Hepatocyte (in vitro differentiated cells): ENCODE measurements at regions not wholly inside any gene's neighbourhood (a gene's known extent, or its start where the extent isn't known, plus 50 kb on each side); places are given as distances from the start of the nearest gene placed in this dataset.
"Not testable (repeated sequence)": the region's sequence is repeated elsewhere in the genome, so short reads cannot be mapped to it uniquely, and the experiment has no call there.

Experiments
- DNase-seq: peaks from one replicate; pipeline ENCODE4 v3.0.0-alpha.2; 2016; ENCODE audit warnings: low spot score
- H2AFZ ChIP-seq: fragments of 200-600 bp; sonication (generic); 2 replicates; pipeline ENCODE4 v1.6.0; 2016; ENCODE audit warnings: antibody characterized with exemption, mild to moderate bottlenecking
- H3K27ac ChIP-seq: fragments of 200-600 bp; sonication (generic); 2 replicates; pipeline ENCODE4 v1.5.1; 2016; ENCODE audit warnings: mild to moderate bottlenecking
- H3K27me3 ChIP-seq: fragments of 200-600 bp; sonication (generic); 2 replicates; pipeline ENCODE4 v1.6.1; 2016
- H3K36me3 ChIP-seq: fragments of 200-600 bp; sonication (generic); replicated peaks from 2 replicates; pipeline ENCODE4 v1.5.1; 2016; ENCODE audit warnings: low read depth; ENCODE audit not compliant: insufficient read depth
- H3K4me1 ChIP-seq: fragments of 200-600 bp; sonication (generic); 2 replicates; pipeline ENCODE4 v1.5.1; 2016; ENCODE audit warnings: mild to moderate bottlenecking, moderate library complexity; ENCODE audit not compliant: insufficient read depth
- H3K4me2 ChIP-seq: fragments of 200-600 bp; sonication (generic); 2 replicates; pipeline ENCODE4 v1.6.0; 2016
- H3K4me3 ChIP-seq: fragments of 200-600 bp; sonication (generic); 2 replicates; pipeline ENCODE4 v1.5.1; 2016; ENCODE audit warnings: mild to moderate bottlenecking
- H3K79me2 ChIP-seq: fragments of 200-600 bp; sonication (generic); 2 replicates; pipeline ENCODE4 v1.6.0; 2017; ENCODE audit warnings: mild to moderate bottlenecking
- H3K9me2 ChIP-seq: fragments of 200-600 bp; sonication (generic); replicated peaks from 2 replicates; pipeline ENCODE4 v1.6.0; 2017; ENCODE audit warnings: mild to moderate bottlenecking; ENCODE audit not compliant: insufficient read depth
- H3K9me3 ChIP-seq: fragments of 200-600 bp; sonication (generic); 2 replicates; pipeline ENCODE4 v1.5.1; 2016; ENCODE audit warnings: low read depth, mild to moderate bottlenecking
- H4K20me1 ChIP-seq: fragments of 200-600 bp; sonication (generic); 2 replicates; pipeline ENCODE4 v1.6.0; 2016; ENCODE audit warnings: mild to moderate bottlenecking; ENCODE audit not compliant: insufficient read depth, poor library complexity, severe bottlenecking
- EZH2 ChIP-seq: fragments of 200-600 bp; sonication (generic); IDR thresholded peaks from 2 replicates; pipeline ENCODE4 v1.6.1; 2016; ENCODE audit warnings: antibody characterized with exemption, mild to moderate bottlenecking, borderline replicate concordance
- EZH2phosphoT487 ChIP-seq: fragments of 200-600 bp; sonication (generic); IDR thresholded peaks from one replicate; pipeline ENCODE4 v1.6.1; 2018; ENCODE audit warnings: antibody characterized with exemption, mild to moderate bottlenecking, low read depth, moderate library complexity; ENCODE audit not compliant: unreplicated experiment, severe bottlenecking
- WGBS: methylation state at CpG from one replicate; pipeline ENCODE4 v1.1.6; 2016; ENCODE audit warnings: low lambda C conversion rate; ENCODE audit errors: missing lambda C conversion rate; 5-methylcytosine and 5-hydroxymethylcytosine counted together
- TF ChIP-seq, protein P1 (sequence below): fragments of 200-600 bp; sonication (generic); IDR thresholded peaks from 2 replicates; pipeline ENCODE4 v1.5.1; 2016; ENCODE audit warnings: antibody characterized with exemption, mild to moderate bottlenecking; ENCODE audit not compliant: poor library complexity

DNA sequence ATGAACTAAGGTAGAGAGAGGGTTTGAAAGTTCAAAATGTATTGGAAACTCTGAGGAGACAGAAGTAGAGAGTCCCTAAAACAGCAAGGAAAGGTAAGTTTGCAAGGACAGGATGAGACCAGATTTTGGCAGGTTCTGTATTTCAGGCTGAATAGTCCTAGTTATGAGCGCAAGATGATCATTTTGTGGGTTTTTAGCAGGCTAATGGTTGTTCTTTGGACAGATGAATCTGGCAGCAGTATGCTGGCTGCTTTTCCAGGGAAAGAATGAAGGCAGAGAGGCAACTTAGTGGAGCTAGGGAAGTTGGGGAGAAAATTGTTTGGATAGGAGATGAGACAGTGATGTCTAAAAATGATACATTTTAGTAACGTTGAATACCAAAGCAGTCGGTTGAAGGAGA lies 243.5 kb upstream of the NRIP1 start:
- no peak overlapping the region for H2AFZ ChIP-seq
- no peaks in the 10 kb centered on the region for H3K79me2 ChIP-seq
- H3K27me3 ChIP-seq = no peaks in the 10 kb centered on the region

DNA sequence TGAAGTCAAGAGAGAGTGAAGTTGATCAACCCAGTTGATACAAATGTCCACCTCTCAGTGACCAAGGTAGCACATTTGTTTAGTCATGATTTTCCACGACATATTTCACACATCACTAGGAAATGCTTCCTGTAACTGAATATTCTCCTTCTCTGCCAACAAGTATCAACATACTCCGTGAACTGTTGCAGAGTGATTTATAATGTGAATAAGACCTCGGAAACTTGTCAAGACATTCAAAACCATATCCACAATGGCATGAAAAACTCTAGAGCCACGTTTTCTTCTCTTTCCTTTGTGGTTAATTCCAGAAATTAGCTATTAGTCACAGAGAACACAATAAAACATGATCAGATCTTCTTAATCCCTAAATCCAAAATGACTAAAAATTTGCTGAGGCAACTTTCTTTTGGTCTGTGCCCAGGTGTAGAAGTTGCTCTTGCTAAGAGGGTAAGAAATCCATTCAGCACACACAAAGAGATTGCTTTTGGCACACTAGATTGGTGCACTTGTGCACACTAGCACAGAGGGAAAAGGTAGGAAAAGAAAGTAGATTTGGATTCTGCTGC lies 244.3 kb upstream of the NRIP1 start:
- Histone ChIP-seq H3K36me3 (no peaks in the 10 kb centered on the region), H3K4me1 (no peaks in the 10 kb centered on the region), H3K79me2 (no peaks in the 10 kb centered on the region), H3K9me2 (no peaks in the 10 kb centered on the region), H3K9me3 (no peaks in the 10 kb centered on the region), H2AFZ (no peak overlapping the region), H3K4me2 (no peak overlapping the region), H3K27ac (no peak overlapping the region), H3K27me3 (no peaks in the 10 kb centered on the region), H4K20me1 (no peaks in the 10 kb centered on the region), H3K4me3 (no peak overlapping the region)
- TF ChIP-seq, protein P1, sequence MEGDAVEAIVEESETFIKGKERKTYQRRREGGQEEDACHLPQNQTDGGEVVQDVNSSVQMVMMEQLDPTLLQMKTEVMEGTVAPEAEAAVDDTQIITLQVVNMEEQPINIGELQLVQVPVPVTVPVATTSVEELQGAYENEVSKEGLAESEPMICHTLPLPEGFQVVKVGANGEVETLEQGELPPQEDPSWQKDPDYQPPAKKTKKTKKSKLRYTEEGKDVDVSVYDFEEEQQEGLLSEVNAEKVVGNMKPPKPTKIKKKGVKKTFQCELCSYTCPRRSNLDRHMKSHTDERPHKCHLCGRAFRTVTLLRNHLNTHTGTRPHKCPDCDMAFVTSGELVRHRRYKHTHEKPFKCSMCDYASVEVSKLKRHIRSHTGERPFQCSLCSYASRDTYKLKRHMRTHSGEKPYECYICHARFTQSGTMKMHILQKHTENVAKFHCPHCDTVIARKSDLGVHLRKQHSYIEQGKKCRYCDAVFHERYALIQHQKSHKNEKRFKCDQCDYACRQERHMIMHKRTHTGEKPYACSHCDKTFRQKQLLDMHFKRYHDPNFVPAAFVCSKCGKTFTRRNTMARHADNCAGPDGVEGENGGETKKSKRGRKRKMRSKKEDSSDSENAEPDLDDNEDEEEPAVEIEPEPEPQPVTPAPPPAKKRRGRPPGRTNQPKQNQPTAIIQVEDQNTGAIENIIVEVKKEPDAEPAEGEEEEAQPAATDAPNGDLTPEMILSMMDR = no peak
- TF ChIP-seq EZH2 (no peak), EZH2phosphoT487 (no peak)
- 84% methylated on average over 4 of the region's 4 CpGs for WGBS
- DNase-seq = no peak

More for the DNA sequence above, 243.5 kb upstream of the NRIP1 start:
- 95% methylated on average over 3 of the region's 3 CpGs for WGBS
- Histone ChIP-seq H3K4me3 (no peak overlapping the region), H3K36me3 (no peaks in the 10 kb centered on the region), H3K9me3 (no peaks in the 10 kb centered on the region), H3K4me2 (no peak overlapping the region), H3K27ac (no peak overlapping the region), H3K4me1 (no peaks in the 10 kb centered on the region), H3K9me2 (no peaks in the 10 kb centered on the region), H4K20me1 (no peaks in the 10 kb centered on the region)
- DNase-seq = no peak
- TF ChIP-seq EZH2 = no peak
- no peak for TF ChIP-seq EZH2phosphoT487
- TF ChIP-seq, protein P1 = no peak

DNA sequence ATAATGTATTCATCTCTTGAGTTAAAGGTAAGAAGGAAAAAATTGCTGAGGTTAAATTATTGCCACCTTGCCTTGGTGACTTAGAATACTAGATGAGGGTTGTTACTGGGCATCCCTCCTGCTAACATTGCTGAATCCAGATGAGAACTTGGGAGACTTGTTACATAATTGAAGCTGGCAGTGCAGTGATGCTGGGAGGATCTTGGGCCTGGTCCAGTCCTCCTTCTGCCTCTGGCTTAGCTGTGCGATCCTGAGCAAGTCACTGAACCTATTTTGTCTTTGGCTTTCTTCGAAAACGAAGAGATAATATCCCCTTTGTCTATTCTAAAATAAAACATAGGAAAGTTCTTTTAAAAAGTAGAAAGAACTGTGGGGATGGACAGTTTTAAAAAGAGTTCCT lies 244.9 kb upstream of the NRIP1 start:
- TF ChIP-seq, protein P1 = no peak
- no peak for TF ChIP-seq EZH2phosphoT487
- no peak for TF ChIP-seq EZH2
- Histone ChIP-seq H2AFZ (no peak overlapping the region), H3K79me2 (no peaks in the 10 kb centered on the region), H4K20me1 (no peaks in the 10 kb centered on the region), H3K27ac (no peak overlapping the region), H3K4me1 (no peaks in the 10 kb centered on the region), H3K27me3 (no peaks in the 10 kb centered on the region), H3K36me3 (no peaks in the 10 kb centered on the region), H3K9me2 (no peaks in the 10 kb centered on the region), H3K9me3 (no peaks in the 10 kb centered on the region), H3K4me3 (no peak overlapping the region), H3K4me2 (no peak overlapping the region)
- 91% methylated on average over 3 of the region's 3 CpGs for WGBS
- no peak for DNase-seq

DNA sequence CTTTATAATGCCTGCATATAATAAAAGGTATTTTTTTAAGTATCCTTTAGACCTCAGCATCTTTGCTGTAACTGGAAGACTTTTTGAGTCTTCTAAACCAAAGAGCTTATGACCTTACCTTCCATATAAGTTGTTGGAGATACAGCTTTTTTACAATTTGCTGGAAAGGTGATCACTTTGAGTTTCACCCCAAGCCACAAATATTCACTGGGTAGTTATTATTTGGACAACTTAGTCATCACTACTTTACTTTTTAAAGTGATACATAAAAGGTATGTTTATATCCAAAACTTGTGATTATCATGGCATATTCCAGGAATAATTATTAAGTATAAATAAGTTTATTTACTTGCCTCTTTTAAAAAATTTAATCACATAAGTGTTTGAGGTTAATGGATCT lies 246.7 kb upstream of the NRIP1 start:
- Histone ChIP-seq H3K27ac (no peak overlapping the region), H4K20me1 (no peaks in the 10 kb centered on the region), H3K79me2 (no peaks in the 10 kb centered on the region), H3K4me2 (no peak overlapping the region), H3K9me2 (no peaks in the 10 kb centered on the region), H3K9me3 (no peaks in the 10 kb centered on the region), H3K4me3 (no peak overlapping the region), H3K4me1 (no peaks in the 10 kb centered on the region), H2AFZ (no peak overlapping the region), H3K36me3 (no peaks in the 10 kb centered on the region), H3K27me3 (no peaks in the 10 kb centered on the region)
- DNase-seq = no peak
- TF ChIP-seq EZH2 (no peak), EZH2phosphoT487 (no peak)
- TF ChIP-seq, protein P1 = no peak

DNA sequence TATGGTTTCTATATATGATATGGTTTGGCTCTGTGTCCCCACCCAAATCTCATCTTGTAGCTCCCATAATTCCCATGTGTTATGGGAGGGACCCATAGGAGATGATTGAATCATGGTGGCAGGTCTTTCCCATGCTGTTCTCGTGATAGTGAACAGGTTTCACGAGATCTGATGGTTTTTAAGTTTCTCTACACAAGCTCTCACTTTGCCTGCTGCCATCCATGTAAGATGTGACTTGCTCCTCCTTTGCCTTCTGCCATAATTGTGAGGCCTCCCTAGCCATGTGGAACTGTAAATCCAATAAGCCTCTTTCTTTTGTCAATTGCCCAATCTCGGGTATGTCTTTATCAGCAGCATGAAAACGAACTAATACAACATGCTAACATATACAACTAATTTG lies 252.2 kb upstream of the NRIP1 start:
- not testable (repeated sequence) for H4K20me1 ChIP-seq, H3K9me3 ChIP-seq, H3K9me2 ChIP-seq, H3K4me3 ChIP-seq, H3K27ac ChIP-seq, H2AFZ ChIP-seq, H3K4me2 ChIP-seq, H3K79me2 ChIP-seq, H3K4me1 ChIP-seq, DNase-seq, H3K36me3 ChIP-seq, H3K27me3 ChIP-seq
- WGBS = 87% methylated on average over 4 of the region's 4 CpGs
